Rectal smooth muscle tissue (tissue), 1 donor: ENCODE measurements at regions not wholly inside any gene's neighbourhood (a gene's known extent, or its start where the extent isn't known, plus 50 kb on each side); places are given as distances from the start of the nearest gene placed in this dataset.

Experiments used
- H3K27ac ChIP-seq: one replicate; pipeline ENCODE4 v1.7.0; 2013; ENCODE audit warnings: low read depth, low read length, inconsistent platforms
- H3K27me3 ChIP-seq: one replicate; pipeline ENCODE4 v1.7.0; 2013; ENCODE audit warnings: low read length; ENCODE audit not compliant: control insufficient read depth, insufficient read depth
- H3K36me3 ChIP-seq: one replicate; pipeline ENCODE4 v1.7.0; 2013; ENCODE audit warnings: low read length; ENCODE audit not compliant: control insufficient read depth, insufficient read depth
- H3K4me1 ChIP-seq: one replicate; pipeline ENCODE4 v1.7.0; 2013; ENCODE audit warnings: low read length; ENCODE audit not compliant: control insufficient read depth, insufficient read depth
- H3K4me3 ChIP-seq: one replicate; pipeline ENCODE4 v1.7.0; 2013; ENCODE audit warnings: low read length
- H3K9ac ChIP-seq: one replicate; pipeline ENCODE4 v1.7.0; 2013; ENCODE audit warnings: low read length

DNA sequence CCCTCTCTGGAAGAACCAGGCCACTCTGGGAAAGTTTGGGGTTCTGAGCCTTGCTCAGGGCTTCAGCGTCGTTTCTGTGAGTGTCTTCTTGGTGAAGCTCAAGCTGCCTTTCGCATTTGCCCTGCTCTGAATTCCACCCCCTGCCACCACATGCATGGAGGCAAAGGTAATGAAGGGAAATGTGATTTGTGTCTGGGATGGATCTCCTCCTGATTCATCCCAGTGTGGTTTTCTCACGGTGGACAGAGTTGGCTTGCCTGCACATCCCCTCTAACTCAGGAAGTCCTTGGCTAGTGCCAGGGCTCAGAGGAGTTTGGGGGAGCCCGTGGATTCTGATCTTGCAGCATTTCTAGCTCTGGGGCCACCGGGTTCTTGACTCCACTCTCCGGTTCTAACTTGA lies 173.6 kb upstream of the RAB4A start:
- Histone ChIP-seq H3K27me3 (no peaks in the 10 kb centered on the region), H3K4me1 (no peaks in the 10 kb centered on the region), H3K4me3 (no peak overlapping the region), H3K9ac (no peak overlapping the region), H3K36me3 (no peaks in the 10 kb centered on the region), H3K27ac (no peak overlapping the region)

DNA sequence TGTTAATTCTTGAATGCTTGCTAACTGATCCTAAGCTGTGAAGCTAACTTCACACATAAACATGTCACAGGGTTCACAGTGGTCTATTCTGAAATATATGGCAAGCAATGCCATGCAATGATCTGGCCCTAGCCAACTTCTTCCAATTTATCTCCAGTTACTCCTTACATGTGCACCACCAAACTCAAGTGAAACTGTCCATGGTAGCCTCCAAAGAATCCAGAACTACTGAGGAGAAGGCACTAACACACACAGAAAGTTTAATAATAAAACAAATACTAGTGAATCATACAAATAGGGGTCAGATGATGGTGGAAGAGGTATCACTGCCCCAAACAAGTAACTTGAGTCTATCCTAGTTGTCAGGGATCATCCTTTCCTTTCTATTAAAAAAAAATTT lies 172.6 kb upstream of the RAB4A start:
- H3K4me3 ChIP-seq: no peak overlapping the region
- H3K9ac ChIP-seq: no peak overlapping the region
- H3K27me3 ChIP-seq: no peaks in the 10 kb centered on the region
- no peaks in the 10 kb centered on the region for H3K36me3 ChIP-seq
- H3K4me1 ChIP-seq: no peaks in the 10 kb centered on the region
- H3K27ac ChIP-seq: no peak overlapping the region

DNA sequence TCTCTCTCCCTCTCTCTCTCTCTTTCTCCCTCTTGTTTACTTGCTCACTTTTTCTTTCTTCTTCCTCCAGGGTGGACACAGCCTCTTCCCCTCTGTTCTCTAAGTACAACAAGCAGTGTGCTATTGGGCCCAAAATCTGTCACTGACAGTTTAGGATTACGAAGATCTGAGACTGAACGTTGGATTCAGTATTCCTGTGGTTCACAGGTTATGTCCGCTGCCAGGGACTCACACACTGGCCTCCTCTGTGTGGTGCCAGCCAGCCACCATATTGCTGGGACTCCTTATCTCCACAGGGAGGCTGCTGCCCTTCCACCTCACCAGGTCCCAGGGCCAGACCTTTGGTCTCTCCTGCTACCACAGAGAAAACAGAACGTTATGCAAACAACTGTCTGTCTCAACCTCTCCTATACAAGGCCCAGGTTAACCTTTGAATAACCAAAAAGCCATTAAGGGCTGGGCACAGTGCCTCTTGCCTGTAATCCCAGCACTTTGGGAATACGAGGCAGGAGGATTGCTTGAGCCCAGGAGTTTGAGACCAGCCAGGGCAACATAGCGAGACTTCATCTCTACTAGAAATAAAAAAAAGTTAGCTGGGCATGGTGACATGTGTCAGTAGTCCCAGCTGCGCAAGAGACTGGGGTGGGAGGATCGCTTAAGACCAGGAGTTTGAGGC lies 171.9 kb upstream of the RAB4A start:
- H3K36me3 ChIP-seq: no peaks in the 10 kb centered on the region
- H3K9ac ChIP-seq: no peak overlapping the region
- H3K27me3 ChIP-seq: no peaks in the 10 kb centered on the region
- no peaks in the 10 kb centered on the region for H3K4me1 ChIP-seq
- no peak overlapping the region for H3K27ac ChIP-seq
- no peak overlapping the region for H3K4me3 ChIP-seq

DNA sequence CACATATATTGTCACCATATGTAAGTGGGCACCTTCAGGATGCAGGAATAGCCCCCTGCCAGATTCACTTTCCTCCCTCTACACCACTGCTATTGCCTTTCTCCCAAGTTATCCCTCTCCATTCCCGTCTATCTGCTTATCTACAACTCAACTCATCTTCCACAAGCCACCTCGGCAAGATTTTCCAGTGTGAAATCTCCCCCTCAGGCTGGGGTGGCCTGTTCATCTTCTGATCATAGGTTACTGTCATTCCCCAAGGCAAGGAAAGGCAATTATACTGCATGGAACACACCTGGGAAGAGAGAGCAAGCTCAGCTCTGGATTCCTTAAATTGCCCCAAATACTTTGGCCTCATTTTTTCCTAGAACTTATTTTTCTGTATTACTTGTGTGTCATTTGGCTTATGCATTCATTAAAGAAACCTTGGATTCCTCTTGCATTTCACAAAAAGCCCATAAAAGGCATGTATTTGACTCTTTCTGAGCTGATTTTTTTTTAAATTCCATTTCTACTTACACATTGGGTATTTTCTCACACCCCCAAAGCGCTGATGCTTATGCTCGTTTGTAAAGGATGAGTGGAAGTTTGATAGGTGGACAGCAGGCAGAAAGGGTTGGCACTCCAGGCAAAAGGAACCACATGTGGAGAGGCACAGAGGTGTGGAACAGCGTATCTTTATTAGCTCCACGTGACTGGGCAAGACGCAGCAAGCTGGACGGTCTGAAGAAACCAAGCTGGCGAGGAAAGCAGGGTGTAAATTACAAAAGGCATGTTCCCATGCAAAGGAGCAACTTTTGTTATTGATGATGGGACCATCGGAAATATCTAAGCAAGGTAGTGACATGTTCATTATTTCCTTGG lies 169.7 kb upstream of the RAB4A start:
- Histone ChIP-seq H3K36me3 (no peaks in the 10 kb centered on the region), H3K9ac (no peak overlapping the region), H3K27ac (no peak overlapping the region), H3K4me3 (no peak overlapping the region), H3K4me1 (no peaks in the 10 kb centered on the region), H3K27me3 (no peaks in the 10 kb centered on the region)

DNA sequence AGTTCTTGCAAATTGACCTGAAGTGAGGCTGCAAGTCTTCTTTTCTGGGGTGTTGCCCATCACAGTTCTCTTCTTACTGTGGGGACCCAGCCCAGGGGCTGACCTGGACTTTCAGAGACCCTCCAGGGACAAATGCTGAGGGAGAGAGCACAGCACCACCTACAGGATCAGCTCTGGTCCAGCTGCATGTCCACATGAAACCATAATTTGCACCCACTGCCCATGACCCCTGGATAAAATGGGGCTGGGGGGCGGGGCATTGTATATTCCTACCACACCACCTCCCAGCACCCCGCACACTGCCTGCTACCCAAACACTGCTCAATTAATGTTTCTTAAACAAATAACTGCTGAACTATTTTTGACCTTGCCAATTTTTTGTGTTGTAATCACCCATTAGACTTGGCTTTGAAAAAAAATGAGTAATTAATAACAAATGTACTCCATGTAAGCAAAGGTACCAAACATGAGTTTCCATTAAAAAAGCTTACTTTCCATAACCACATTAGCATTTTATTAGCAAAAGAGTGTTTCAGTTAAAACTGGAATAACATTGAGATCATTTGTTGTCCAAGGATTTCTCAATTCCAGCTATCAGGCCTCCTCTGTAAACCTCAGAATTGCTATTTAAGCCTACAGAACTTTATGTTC lies 168.0 kb upstream of the RAB4A start:
- Histone ChIP-seq H3K27me3 (no peaks in the 10 kb centered on the region), H3K27ac (no peak overlapping the region), H3K4me1 (no peaks in the 10 kb centered on the region), H3K9ac (no peak overlapping the region), H3K36me3 (no peaks in the 10 kb centered on the region), H3K4me3 (no peak overlapping the region)

DNA sequence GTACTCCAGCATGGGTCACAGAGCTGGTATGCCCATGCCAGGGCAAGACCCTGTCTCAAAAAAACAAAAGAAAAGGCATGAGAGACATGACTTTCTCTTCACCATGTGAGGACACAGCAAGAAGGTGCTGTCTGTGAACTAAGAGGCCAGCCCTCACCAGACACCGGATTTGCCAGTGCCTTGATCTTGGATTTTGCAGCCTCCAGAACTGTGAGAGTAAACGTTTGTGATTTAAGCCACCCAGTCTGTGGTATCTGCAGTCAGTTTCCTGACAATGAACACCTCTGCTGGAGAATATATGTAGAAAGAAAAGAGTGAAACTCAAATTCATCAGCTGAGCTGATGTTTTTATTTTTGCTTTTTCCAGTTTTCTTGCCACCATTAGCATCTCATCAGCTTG lies 166.3 kb upstream of the RAB4A start:
- no peak overlapping the region for H3K27ac ChIP-seq
- no peaks in the 10 kb centered on the region for H3K36me3 ChIP-seq
- H3K4me1 ChIP-seq: peaks cover 11% of the 10 kb centered on the region
- no peaks in the 10 kb centered on the region for H3K27me3 ChIP-seq
- H3K4me3 ChIP-seq: no peak overlapping the region
- no peak overlapping the region for H3K9ac ChIP-seq

DNA sequence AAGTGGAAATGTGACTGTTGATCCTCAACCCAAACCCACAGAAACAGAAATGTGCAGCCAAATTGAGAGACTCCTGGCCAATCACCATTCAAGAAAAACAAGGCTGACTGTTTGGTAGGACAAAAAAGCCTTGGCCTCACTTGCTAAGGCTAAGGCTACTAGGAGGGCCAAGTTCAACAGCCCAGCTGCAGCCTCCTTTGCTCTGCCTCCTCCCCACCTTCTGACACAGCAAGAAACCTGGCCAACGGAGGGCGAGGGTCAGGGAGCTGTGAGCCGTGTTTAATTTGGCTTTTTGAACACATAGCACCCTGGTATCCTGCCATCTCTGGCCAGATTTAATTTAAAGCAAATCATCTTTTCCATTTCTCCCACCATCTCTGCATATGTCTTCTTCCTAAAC lies 165.8 kb upstream of the RAB4A start:
- no peaks in the 10 kb centered on the region for H3K36me3 ChIP-seq
- peaks cover 11% of the 10 kb centered on the region for H3K4me1 ChIP-seq
- H3K27me3 ChIP-seq: no peaks in the 10 kb centered on the region
- no peak overlapping the region for H3K4me3 ChIP-seq
- H3K27ac ChIP-seq: no peak overlapping the region
- no peak overlapping the region for H3K9ac ChIP-seq

DNA sequence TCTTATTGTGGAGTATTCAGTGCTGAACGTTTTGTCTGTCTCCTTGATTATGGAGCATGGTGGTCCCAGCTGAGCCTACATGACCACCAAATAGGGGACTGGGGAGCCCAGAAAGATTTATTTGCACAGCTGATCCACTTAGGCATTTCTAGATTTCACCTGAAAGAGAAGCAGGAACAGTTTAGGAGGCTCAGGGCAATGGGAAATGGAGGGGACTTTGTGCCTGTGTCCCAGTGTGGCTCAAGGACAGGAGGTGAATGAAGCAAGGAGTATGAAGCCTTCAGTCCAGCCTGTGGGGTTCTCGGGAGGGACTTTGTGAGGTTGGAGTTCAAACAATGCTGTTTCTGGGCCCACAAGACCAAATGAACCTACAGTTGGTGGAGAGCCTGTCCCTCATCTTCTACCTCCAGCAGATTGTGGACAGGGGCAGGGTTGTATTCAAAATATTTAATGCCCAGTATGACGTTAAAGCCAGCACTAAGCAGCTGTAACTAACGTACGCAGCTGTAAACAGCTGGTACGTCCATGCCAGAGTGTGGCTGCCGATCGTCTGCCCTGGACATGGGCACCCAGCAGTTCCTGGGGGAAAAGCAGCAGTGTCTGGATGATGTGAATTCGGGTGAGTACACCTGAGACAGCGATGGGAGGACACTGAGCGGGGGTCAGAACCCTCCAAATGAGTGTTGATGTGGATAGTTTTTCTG lies 164.9 kb upstream of the RAB4A start:
- Histone ChIP-seq H3K4me3 (no peak overlapping the region), H3K36me3 (no peaks in the 10 kb centered on the region), H3K27me3 (no peaks in the 10 kb centered on the region), H3K4me1 (peaks cover 11% of the 10 kb centered on the region), H3K9ac (no peak overlapping the region), H3K27ac (no peak overlapping the region)

DNA sequence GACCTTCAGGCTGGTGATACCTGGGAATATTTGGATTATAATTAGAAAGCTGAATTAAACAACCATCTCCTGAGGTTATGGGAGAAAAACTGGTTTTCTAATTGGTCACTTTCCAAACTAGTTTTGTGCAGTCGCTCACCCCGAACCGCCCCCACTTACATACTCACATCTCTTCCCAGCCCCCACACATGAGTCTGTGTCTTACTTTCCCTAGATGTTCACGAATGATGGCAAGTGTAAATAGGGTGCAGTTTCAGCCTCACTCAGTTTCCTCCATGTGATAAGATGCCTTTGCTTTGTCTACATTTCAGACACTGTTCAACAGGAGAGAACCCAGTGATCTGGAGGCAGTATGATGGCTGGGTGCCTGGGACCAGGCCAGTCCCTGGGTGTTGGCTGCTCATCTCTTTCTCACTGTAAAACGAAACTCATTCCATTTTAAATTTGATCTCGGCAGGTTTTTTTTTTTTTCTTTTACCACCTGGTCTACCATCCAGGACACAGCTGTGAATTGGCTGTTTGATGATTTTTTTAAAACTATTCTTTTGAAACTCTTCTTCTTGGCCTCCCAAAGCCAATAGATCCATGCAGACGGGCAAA lies 164.3 kb upstream of the RAB4A start:
- Histone ChIP-seq H3K9ac (no peak overlapping the region), H3K27me3 (no peaks in the 10 kb centered on the region), H3K4me1 (peaks cover 11% of the 10 kb centered on the region), H3K36me3 (no peaks in the 10 kb centered on the region), H3K4me3 (no peak overlapping the region), H3K27ac (no peak overlapping the region)

DNA sequence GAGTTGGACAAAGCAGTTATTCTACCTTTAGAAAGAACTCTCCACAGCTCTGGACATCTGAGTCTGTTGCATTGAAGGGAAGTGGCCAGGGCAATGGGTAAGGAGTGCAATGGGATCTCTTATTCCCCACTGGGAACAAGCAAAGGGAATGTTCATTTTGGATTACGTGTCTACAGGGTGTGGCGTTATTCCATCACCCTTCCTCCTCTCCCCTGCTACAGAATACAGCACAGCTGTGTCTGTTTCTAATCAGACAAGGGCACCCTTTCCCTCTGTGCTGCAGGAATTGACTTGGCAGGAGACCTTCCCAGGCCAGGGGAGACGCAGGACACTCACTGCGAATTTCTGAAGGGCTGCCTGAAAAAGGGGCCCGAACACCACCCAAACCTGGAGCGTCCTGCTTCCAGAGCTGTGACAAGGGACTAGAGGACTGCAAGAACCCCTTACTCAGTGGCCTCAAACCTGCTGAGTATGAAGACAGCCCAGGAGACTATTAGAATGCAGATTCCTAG lies 163.6 kb upstream of the RAB4A start:
- H3K9ac ChIP-seq: no peak overlapping the region
- H3K27me3 ChIP-seq: no peaks in the 10 kb centered on the region
- H3K4me1 ChIP-seq: peaks cover 11% of the 10 kb centered on the region
- H3K36me3 ChIP-seq: no peaks in the 10 kb centered on the region
- no peak overlapping the region for H3K4me3 ChIP-seq
- no peak overlapping the region for H3K27ac ChIP-seq

DNA sequence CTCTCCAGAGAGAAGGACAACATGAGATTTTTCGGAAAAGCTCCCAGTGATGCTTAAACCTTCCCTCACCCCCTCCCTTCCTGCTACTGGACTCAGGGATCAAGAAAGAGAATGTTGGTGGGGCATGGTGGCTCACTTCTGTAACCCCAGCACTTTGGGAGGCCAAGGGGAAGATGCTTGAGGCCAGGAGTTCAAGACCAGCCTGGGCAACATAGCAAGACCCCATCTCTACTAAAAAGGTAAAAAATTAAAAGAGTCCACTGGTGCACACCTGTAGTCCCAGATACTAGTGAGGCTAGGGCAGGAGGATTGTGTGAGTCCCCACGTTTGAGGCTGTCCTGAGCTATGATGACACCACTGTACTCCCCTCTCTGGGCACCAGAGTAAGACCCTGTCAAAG lies 162.9 kb upstream of the RAB4A start:
- no peak overlapping the region for H3K9ac ChIP-seq
- no peak overlapping the region for H3K27ac ChIP-seq
- H3K4me3 ChIP-seq: no peak overlapping the region
- H3K27me3 ChIP-seq: no peaks in the 10 kb centered on the region
- no peaks in the 10 kb centered on the region for H3K36me3 ChIP-seq
- peaks cover 11% of the 10 kb centered on the region for H3K4me1 ChIP-seq
